IMR-90 (cell line): ENCODE measurements at regions not wholly inside any gene's neighbourhood (a gene's known extent, or its start where the extent isn't known, plus 50 kb on each side); places are given as distances from the start of the nearest gene placed in this dataset.

Experiments used
- ATAC-seq: fragments of 200-7000 bp; cut with Tn5 transposase; 2 replicates; pipeline ENCODE4 v1.9.1; 2020; ENCODE audit warnings: low read depth, mild to moderate bottlenecking, moderate library complexity
- BruUV-seq: library from RNA; stranded (reverse); fragments of 400-500 nt; replicated peaks from 2 replicates; lab custom pipeline; 2021; lab: Mats Ljungman, UMichigan
- CTCF ChIA-PET: fragments of 300-600 bp; formaldehyde crosslinking; extraction: SDS; loops from one replicate; lab custom pipeline; 2021; ENCODE audit warnings: antibody characterized with exemption; lab: Yijun Ruan, JAX
- POLR2A ChIA-PET: fragments of 300-600 bp; sonication (Branson Sonifier 250); formaldehyde crosslinking; loops from one replicate; lab custom pipeline; 2022; ENCODE audit warnings: antibody characterized with exemption; ENCODE audit not compliant: unreplicated experiment; lab: Charles Lee
- DNase-seq: peaks from one replicate; pipeline ENCODE4 v3.0.0; 2013
- H2AFZ ChIP-seq: replicated peaks from 2 replicates; pipeline ENCODE3; 2013; ENCODE audit warnings: low read length, mild to moderate bottlenecking; ENCODE audit not compliant: poor library complexity
- H2AK5ac ChIP-seq: 2 replicates; pipeline ENCODE4 v1.6.1; 2013; ENCODE audit warnings: low read depth, low read length, inconsistent platforms
- H2AK9ac ChIP-seq: replicated peaks from 2 replicates; pipeline ENCODE3; 2013; ENCODE audit warnings: mild to moderate bottlenecking, low read depth, low read length, moderate library complexity; ENCODE audit not compliant: poor library complexity
- H2BK120ac ChIP-seq: 2 replicates; pipeline ENCODE4 v1.6.1; 2013; ENCODE audit warnings: low read depth, low read length, inconsistent platforms
- H2BK15ac ChIP-seq: 3 replicates; pipeline ENCODE4 v1.6.1; 2013; ENCODE audit warnings: low read depth, low read length, inconsistent platforms
- H2BK20ac ChIP-seq: 2 replicates; pipeline ENCODE4 v1.6.1; 2013; ENCODE audit warnings: low read depth, mild to moderate bottlenecking, inconsistent platforms, low read length, moderate library complexity
- H2BK5ac ChIP-seq: 2 replicates; pipeline ENCODE4 v1.6.1; 2013; ENCODE audit warnings: mild to moderate bottlenecking, low read depth, low read length, inconsistent platforms; ENCODE audit not compliant: poor library complexity, severe bottlenecking
- H3K14ac ChIP-seq: replicated peaks from 2 replicates; pipeline ENCODE4 v1.6.1; 2013; ENCODE audit warnings: low read depth, low read length, inconsistent platforms
- H3K18ac ChIP-seq: 2 replicates; pipeline ENCODE4 v1.6.1; 2013; ENCODE audit warnings: low read depth, low read length, control low read depth
- H3K23ac ChIP-seq: 2 replicates; pipeline ENCODE4 v1.6.1; 2013; ENCODE audit warnings: low read depth, low read length, inconsistent platforms
- H3K27ac ChIP-seq: 2 replicates; pipeline ENCODE4 v1.5.1; 2013; ENCODE audit warnings: mild to moderate bottlenecking, control low read depth, low read length; ENCODE audit not compliant: insufficient read depth
- H3K27me3 ChIP-seq: 2 replicates; pipeline ENCODE4 v1.6.1; 2013; ENCODE audit warnings: low read length; ENCODE audit not compliant: control insufficient read depth, insufficient read depth
- H3K36me3 ChIP-seq: 2 replicates; pipeline ENCODE4 v1.6.1; 2013; ENCODE audit warnings: low read length, mixed read lengths; ENCODE audit not compliant: control insufficient read depth, insufficient read depth
- H3K4ac ChIP-seq: 2 replicates; pipeline ENCODE4 v1.6.1; 2013; ENCODE audit warnings: low read depth, low read length, inconsistent platforms
- H3K4me1 ChIP-seq: 2 replicates; pipeline ENCODE4 v1.6.1; 2013; ENCODE audit warnings: low read length, mixed read lengths; ENCODE audit not compliant: control insufficient read depth, insufficient read depth
- H3K4me2 ChIP-seq: 2 replicates; pipeline ENCODE4 v1.6.1; 2013; ENCODE audit warnings: low read depth, mild to moderate bottlenecking, control low read depth, low read length, moderate library complexity
- H3K4me3 ChIP-seq: 2 replicates; pipeline ENCODE4 v1.5.1; 2013; ENCODE audit warnings: low read depth, mild to moderate bottlenecking, control low read depth, low read length, moderate library complexity; ENCODE audit not compliant: insufficient read depth
- H3K56ac ChIP-seq: 2 replicates; pipeline ENCODE4 v1.6.1; 2013; ENCODE audit warnings: low read length, inconsistent platforms; ENCODE audit not compliant: insufficient read depth; ENCODE audit errors: extremely low read depth
- H3K79me1 ChIP-seq, 2 experiments: 2 replicates each; pipeline ENCODE4 v1.6.1; 2013; ENCODE audit warnings: low read length in 2 of 2, inconsistent platforms in 1 of 2, low read depth in 1 of 2
- H3K9ac ChIP-seq: 2 replicates; pipeline ENCODE4 v1.6.1; 2013; ENCODE audit warnings: low read depth, low read length, control low read depth
- H3K9me1 ChIP-seq: 2 replicates; pipeline ENCODE4 v1.6.1; 2013; ENCODE audit warnings: low read length, inconsistent platforms; ENCODE audit not compliant: insufficient read depth
- H3K9me3 ChIP-seq: 2 replicates; pipeline ENCODE4 v1.6.1; 2013; ENCODE audit warnings: low read length; ENCODE audit not compliant: control insufficient read depth, insufficient read depth
- H4K20me1 ChIP-seq: 2 replicates; pipeline ENCODE4 v1.6.1; 2013; ENCODE audit warnings: low read length, inconsistent platforms; ENCODE audit not compliant: insufficient read depth
- H4K5ac ChIP-seq: 2 replicates; pipeline ENCODE4 v1.6.1; 2013; ENCODE audit warnings: mild to moderate bottlenecking, low read depth, low read length, control low read depth
- H4K8ac ChIP-seq, 2 experiments: 2 replicates each; pipeline ENCODE4 v1.6.1; 2013; ENCODE audit warnings: low read depth in 2 of 2, low read length in 2 of 2, control low read depth in 1 of 2, inconsistent platforms in 1 of 2
- H4K91ac ChIP-seq: 2 replicates; pipeline ENCODE4 v1.6.1; 2013; ENCODE audit warnings: low read depth, low read length, inconsistent platforms; ENCODE audit not compliant: insufficient read depth
- BHLHE40 ChIP-seq: fragments of 150-350 bp; IDR thresholded peaks from 2 replicates; pipeline ENCODE4 v1.6.1; 2016; ENCODE audit warnings: mild to moderate bottlenecking, low read depth, low read length
- CEBPB ChIP-seq: IDR thresholded peaks from 2 replicates; pipeline ENCODE4 v1.6.1; 2012; ENCODE audit warnings: low read depth, low read length, improper control_type of control experiment
- CTCF ChIP-seq: conservative IDR thresholded peaks from 2 replicates; pipeline ENCODE4 v1.5.1; 2012; ENCODE audit warnings: mild to moderate bottlenecking, low read depth, low read length, improper control_type of control experiment
- FOS ChIP-seq: fragments of 150-350 bp; IDR thresholded peaks from 2 replicates; pipeline ENCODE4 v1.6.1; 2016; ENCODE audit warnings: low read depth, low read length
- MAFK ChIP-seq: IDR thresholded peaks from 2 replicates; pipeline ENCODE4 v1.6.1; 2012; ENCODE audit warnings: low read depth, low read length, improper control_type of control experiment
- MXI1 ChIP-seq: IDR thresholded peaks from 2 replicates; pipeline ENCODE4 v1.6.1; 2012; ENCODE audit warnings: low read depth, mild to moderate bottlenecking, low read length, moderate library complexity, borderline replicate concordance
- NFE2L2 ChIP-seq: fragments of 150-350 bp; IDR thresholded peaks from 2 replicates; pipeline ENCODE4 v1.6.1; 2016; ENCODE audit warnings: low read depth, mild to moderate bottlenecking, low read length
- RAD21 ChIP-seq: IDR thresholded peaks from 2 replicates; pipeline ENCODE4 v1.6.1; 2012; ENCODE audit warnings: low read length, improper control_type of control experiment
- RCOR1 ChIP-seq: IDR thresholded peaks from 2 replicates; pipeline ENCODE4 v1.6.1; 2012; ENCODE audit warnings: mild to moderate bottlenecking, low read length, improper control_type of control experiment; ENCODE audit not compliant: insufficient replicate concordance
- SMC3 ChIP-seq: fragments of 150-350 bp; IDR thresholded peaks from 2 replicates; pipeline ENCODE4 v1.6.1; 2016; ENCODE audit warnings: low read depth, mild to moderate bottlenecking, antibody characterized with exemption, low read length, moderate library complexity
- dilution Hi-C: fragments of 300-500 bp; cut with HindIII; formaldehyde crosslinking; loops from one replicate; pipeline ENCODE4 v1.14.3; 2018; ENCODE audit warnings: low sequenced_read_pairs; ENCODE audit not compliant: unreplicated experiment
- in situ Hi-C: fragments of 300-500 bp; cut with MboI; formaldehyde crosslinking; loops from 3 replicates; pipeline ENCODE4 v1.14.3; 2019; ENCODE audit warnings: low sequenced_read_pairs, inconsistent platforms, mixed read lengths
- intact Hi-C: fragments of 100-400 bp; cut with micrococcal nuclease; formaldehyde crosslinking; loops from 2 replicates; pipeline ENCODE4 v1.10.0; 2022

GRCh38 chr14:53670701-53671100, 285.9 kb downstream of the BMP4 start:
- POLR2A ChIA-PET, result no interaction called here

More at GRCh38 chr14:53670701-53671100, 285.9 kb downstream of the BMP4 start:
- Histone ChIP-seq H3K18ac (no peak overlapping the region), H3K9me1 (no peaks in the 10 kb centered on the region), H2BK5ac (no peak overlapping the region), H2AK9ac (no peak overlapping the region), H3K9ac (no peak overlapping the region), H4K20me1 (no peaks in the 10 kb centered on the region), H3K36me3 (no peaks in the 10 kb centered on the region), H3K23ac (no peak overlapping the region), H3K14ac (no peak overlapping the region), H3K4me1 (peaks cover 4% of the 10 kb centered on the region; the same call in 1 of the 2 replicates), H3K79me1 (no peaks in the 10 kb centered on the region), H4K8ac (no peak overlapping the region), H2AFZ (no peak overlapping the region), H3K4me2 (peak overlapping the region; percentile 60; the same call in 1 of the 2 replicates), H3K4me3 (no peak overlapping the region), H3K9me3 (no peaks in the 10 kb centered on the region), H3K27me3 (peaks cover 8% of the 10 kb centered on the region), H2BK120ac (no peak overlapping the region), H4K5ac (no peak overlapping the region), H4K91ac (no peak overlapping the region), H2AK5ac (no peak overlapping the region), H3K56ac (no peak overlapping the region), H2BK20ac (0 out of 2 replicates have a peak overlapping the region, but pooled peaks have one; percentile 18), H3K27ac (no peak overlapping the region), H2BK15ac (no peak overlapping the region), H3K4ac (no peak overlapping the region)
- CTCF ChIA-PET, result interaction anchor here (1.8 kb wide), 1 partner anchor 15 kb away, joined by 3 read pairs; no protein-coding TSS in a partner anchor
- dilution Hi-C loops (no loop called here), intact Hi-C loops (loop anchor here (5.0 kb wide), 2 partner anchors 282 to 507 kb away; no protein-coding TSS in a partner anchor), in situ Hi-C loops (no loop called here)
- BruUV-seq, result no TSS peak
- ATAC-seq, result peak; percentile 100
- DNase-seq, result peak; percentile 89
- TF ChIP-seq CTCF, result no peak
- no peak for TF ChIP-seq MAFK
- TF ChIP-seq BHLHE40, result 0 out of 2 replicates have a peak, but pooled peaks have one; percentile 8
- peak; percentile 62 for TF ChIP-seq FOS
- no peak for TF ChIP-seq RAD21
- TF ChIP-seq SMC3, result no peak
- TF ChIP-seq RCOR1, result no peak
- TF ChIP-seq MXI1, result no peak
- TF ChIP-seq NFE2L2, result peak; percentile 37; the same call in 1 of the 2 replicates
- TF ChIP-seq CEBPB, result 0 out of 2 replicates have a peak, but pooled peaks have one; percentile 18
